ENCODE measurements at regions not wholly inside any gene's neighbourhood (a gene's known extent, or its start where the extent isn't known, plus 50 kb on each side); places are given as distances from the start of the nearest gene placed in this dataset.

GRCh38 chr11:79522626-79523025, 81.8 kb upstream of the TENM4 start:
- TF ChIP-seq, protein P1, sequence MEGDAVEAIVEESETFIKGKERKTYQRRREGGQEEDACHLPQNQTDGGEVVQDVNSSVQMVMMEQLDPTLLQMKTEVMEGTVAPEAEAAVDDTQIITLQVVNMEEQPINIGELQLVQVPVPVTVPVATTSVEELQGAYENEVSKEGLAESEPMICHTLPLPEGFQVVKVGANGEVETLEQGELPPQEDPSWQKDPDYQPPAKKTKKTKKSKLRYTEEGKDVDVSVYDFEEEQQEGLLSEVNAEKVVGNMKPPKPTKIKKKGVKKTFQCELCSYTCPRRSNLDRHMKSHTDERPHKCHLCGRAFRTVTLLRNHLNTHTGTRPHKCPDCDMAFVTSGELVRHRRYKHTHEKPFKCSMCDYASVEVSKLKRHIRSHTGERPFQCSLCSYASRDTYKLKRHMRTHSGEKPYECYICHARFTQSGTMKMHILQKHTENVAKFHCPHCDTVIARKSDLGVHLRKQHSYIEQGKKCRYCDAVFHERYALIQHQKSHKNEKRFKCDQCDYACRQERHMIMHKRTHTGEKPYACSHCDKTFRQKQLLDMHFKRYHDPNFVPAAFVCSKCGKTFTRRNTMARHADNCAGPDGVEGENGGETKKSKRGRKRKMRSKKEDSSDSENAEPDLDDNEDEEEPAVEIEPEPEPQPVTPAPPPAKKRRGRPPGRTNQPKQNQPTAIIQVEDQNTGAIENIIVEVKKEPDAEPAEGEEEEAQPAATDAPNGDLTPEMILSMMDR (IDR thresholded peaks at IDR 0.05) = no peak
- TF ChIP-seq POLR2A (IDR thresholded peaks at IDR 0.05) = no peak

Measured in heart left ventricle (tissue), 13 donors.